RWPE2 (cell line): ENCODE measurements at regions not wholly inside any gene's neighbourhood (a gene's known extent, or its start where the extent isn't known, plus 50 kb on each side); places are given as distances from the start of the nearest gene placed in this dataset.

Experiments used
- ATAC-seq: fragments of 200-7000 bp; cut with Tn5 transposase; 3 replicates; pipeline ENCODE4 v1.9.1; 2021; ENCODE audit warnings: low read depth
- DNase-seq: peaks from one replicate; pipeline ENCODE4 v3.0.0-alpha.2; 2020; ENCODE audit warnings: low spot score
- H3K27ac ChIP-seq: fragments of 450-650 bp; 2 replicates; pipeline ENCODE4 v1.5.1; 2017; ENCODE audit warnings: mild to moderate bottlenecking; ENCODE audit not compliant: poor library complexity, severe bottlenecking
- H3K27me3 ChIP-seq: fragments of 250-450 bp; sonication (Bioruptor Pico); 2 replicates; pipeline ENCODE4 v1.5.1; 2021; ENCODE audit warnings: mild to moderate bottlenecking, moderate library complexity; ENCODE audit not compliant: insufficient read depth, poor library complexity, severe bottlenecking
- H3K36me3 ChIP-seq: fragments of 250-450 bp; sonication (Bioruptor Pico); 2 replicates; pipeline ENCODE4 v1.5.1; 2020; ENCODE audit warnings: low read depth, mild to moderate bottlenecking, moderate library complexity
- H3K4me1 ChIP-seq: fragments of 250-450 bp; sonication (Bioruptor Pico); 2 replicates; pipeline ENCODE4 v1.5.1; 2021; ENCODE audit warnings: mild to moderate bottlenecking, moderate library complexity; ENCODE audit not compliant: insufficient read depth, poor library complexity, severe bottlenecking
- H3K4me3 ChIP-seq: fragments of 250-450 bp; sonication (Bioruptor Pico); 2 replicates; pipeline ENCODE4 v1.5.1; 2021; ENCODE audit warnings: mild to moderate bottlenecking, moderate library complexity; ENCODE audit not compliant: severe bottlenecking
- H3K9me3 ChIP-seq: fragments of 250-450 bp; sonication (Bioruptor Pico); 2 replicates; pipeline ENCODE4 v1.5.1; 2021; ENCODE audit warnings: mild to moderate bottlenecking, moderate library complexity; ENCODE audit not compliant: severe bottlenecking
- TF ChIP-seq, protein P1 (sequence below): fragments of 450-650 bp; IDR thresholded peaks from one replicate; pipeline ENCODE4 v1.5.1; 2017; ENCODE audit warnings: mild to moderate bottlenecking, moderate library complexity; ENCODE audit not compliant: poor library complexity, severe bottlenecking

DNA sequence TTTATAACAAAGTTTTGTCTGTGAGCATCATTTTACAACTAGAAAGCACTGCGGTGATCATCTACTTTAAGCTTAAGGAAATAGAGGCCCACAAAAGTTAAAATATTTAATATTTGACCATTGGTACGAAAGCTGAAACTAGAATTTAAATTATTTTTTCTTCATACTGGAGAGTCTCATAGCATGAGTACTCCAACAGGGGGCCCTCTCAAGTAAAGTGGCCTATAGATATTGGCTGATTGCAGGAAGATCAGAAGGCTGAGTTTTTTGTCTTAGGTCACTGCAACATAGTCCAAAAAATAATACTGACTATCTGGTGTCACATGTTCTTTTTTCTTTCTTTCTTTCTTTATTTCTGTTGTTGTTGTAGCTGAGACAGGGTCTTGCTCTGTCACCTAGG is 75.3 kb upstream of the ZDHHC17 start:
- H3K36me3 ChIP-seq: no peaks in the 10 kb centered on the region
- no peak for DNase-seq
- ATAC-seq: no peak
- H3K27me3 ChIP-seq: no peaks in the 10 kb centered on the region
- H3K4me3 ChIP-seq: no peak overlapping the region
- TF ChIP-seq, protein P1, sequence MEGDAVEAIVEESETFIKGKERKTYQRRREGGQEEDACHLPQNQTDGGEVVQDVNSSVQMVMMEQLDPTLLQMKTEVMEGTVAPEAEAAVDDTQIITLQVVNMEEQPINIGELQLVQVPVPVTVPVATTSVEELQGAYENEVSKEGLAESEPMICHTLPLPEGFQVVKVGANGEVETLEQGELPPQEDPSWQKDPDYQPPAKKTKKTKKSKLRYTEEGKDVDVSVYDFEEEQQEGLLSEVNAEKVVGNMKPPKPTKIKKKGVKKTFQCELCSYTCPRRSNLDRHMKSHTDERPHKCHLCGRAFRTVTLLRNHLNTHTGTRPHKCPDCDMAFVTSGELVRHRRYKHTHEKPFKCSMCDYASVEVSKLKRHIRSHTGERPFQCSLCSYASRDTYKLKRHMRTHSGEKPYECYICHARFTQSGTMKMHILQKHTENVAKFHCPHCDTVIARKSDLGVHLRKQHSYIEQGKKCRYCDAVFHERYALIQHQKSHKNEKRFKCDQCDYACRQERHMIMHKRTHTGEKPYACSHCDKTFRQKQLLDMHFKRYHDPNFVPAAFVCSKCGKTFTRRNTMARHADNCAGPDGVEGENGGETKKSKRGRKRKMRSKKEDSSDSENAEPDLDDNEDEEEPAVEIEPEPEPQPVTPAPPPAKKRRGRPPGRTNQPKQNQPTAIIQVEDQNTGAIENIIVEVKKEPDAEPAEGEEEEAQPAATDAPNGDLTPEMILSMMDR: no peak
- H3K4me1 ChIP-seq: peaks cover 3% of the 10 kb centered on the region
- no peak overlapping the region for H3K27ac ChIP-seq
- H3K9me3 ChIP-seq: no peaks in the 10 kb centered on the region

DNA sequence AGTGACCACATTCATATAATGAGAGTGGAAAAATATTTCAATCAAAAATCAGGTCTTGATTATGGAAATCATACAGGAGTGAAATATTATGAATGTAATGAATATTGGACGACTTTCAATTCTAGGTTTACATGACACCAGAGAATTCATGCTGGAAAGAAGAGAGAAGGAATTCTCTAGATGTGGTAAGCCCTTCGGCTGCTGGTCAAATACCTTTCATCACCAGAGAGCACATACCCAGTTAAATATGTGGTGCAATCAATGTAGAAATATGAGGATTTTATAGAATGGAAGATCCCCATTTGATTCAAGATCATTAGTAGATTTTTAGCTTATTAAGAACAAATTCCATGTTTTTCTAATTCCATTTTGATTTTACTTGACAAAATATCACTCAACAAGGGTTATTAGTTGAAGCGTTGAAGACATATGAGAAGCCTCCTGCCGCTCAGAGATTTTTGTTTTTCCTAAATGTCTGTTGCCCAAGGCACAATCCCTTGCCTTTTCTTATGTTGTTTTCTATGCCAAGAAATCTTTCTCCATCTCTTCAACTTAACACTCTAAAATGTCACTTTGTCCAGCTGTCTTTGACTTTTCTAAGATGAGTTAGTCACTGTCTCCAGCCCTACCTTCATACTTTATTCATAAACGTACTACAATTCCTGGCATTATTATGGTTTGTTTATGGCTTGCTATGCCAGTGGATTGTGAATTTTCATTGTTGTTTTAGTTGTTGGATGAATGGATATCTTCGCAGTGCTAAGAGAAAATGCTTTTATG is 72.8 kb upstream of the ZDHHC17 start:
- no peak for DNase-seq
- Histone ChIP-seq H3K27ac (no peak overlapping the region), H3K27me3 (no peaks in the 10 kb centered on the region), H3K4me3 (no peak overlapping the region), H3K9me3 (no peaks in the 10 kb centered on the region), H3K4me1 (peaks cover 3% of the 10 kb centered on the region), H3K36me3 (no peaks in the 10 kb centered on the region)
- ATAC-seq: no peak
- TF ChIP-seq, protein P1: no peak

DNA sequence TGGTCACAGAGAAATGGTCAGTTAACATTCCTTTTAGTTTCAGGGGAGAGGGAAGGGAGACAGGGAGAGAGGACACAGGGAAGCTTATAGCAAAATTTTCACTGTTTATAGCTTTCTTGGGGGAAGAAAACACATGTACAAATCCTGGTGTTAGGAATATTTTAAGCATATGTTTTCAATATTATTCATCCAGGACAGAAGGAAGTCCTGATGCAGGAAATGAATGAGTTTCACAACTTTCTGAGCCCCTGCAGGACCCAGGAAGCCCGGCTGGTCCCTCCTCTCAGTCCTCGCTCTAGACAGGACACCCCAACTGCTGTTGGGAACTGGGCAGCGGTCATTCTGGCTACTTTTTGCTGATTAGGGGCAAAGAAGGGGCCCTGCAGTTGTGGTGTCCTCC is 71.1 kb upstream of the ZDHHC17 start:
- peaks cover 3% of the 10 kb centered on the region for H3K4me1 ChIP-seq
- H3K4me3 ChIP-seq: no peak overlapping the region
- no peak for ATAC-seq

DNA sequence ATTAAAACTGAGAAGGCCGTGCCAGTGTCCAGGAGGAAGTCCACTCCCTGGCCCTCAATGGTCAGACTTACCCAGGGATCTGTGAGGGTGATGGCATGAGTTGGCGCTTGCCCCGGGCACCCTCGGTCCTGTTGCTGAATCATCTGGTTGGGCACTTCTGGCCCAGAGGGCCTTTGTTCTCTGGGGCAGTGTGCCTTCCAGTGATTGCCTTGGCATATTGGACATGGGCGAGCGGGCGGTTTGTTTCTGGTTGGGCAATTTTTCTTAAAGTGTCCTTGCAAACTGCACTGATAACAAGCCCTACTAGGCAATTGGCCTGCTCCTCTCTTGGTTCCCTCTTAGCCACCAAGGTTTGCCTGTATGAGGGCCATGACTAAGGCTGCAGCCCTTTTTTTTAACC is 69.5 kb upstream of the ZDHHC17 start:
- ATAC-seq (no peak), DNase-seq (no peak)
- no peaks in the 10 kb centered on the region for H3K27me3 ChIP-seq
- H3K4me1 ChIP-seq: no peaks in the 10 kb centered on the region
- H3K27ac ChIP-seq: no peak overlapping the region
- H3K36me3 ChIP-seq: no peaks in the 10 kb centered on the region
- no peak overlapping the region for H3K4me3 ChIP-seq
- TF ChIP-seq, protein P1: no peak
- H3K9me3 ChIP-seq: no peaks in the 10 kb centered on the region

More for the DNA sequence above, 71.1 kb upstream of the ZDHHC17 start:
- TF ChIP-seq, protein P1: no peak
- Histone ChIP-seq H3K27ac (no peak overlapping the region), H3K9me3 (no peaks in the 10 kb centered on the region), H3K27me3 (no peaks in the 10 kb centered on the region), H3K36me3 (no peaks in the 10 kb centered on the region)
- DNase-seq: no peak

DNA sequence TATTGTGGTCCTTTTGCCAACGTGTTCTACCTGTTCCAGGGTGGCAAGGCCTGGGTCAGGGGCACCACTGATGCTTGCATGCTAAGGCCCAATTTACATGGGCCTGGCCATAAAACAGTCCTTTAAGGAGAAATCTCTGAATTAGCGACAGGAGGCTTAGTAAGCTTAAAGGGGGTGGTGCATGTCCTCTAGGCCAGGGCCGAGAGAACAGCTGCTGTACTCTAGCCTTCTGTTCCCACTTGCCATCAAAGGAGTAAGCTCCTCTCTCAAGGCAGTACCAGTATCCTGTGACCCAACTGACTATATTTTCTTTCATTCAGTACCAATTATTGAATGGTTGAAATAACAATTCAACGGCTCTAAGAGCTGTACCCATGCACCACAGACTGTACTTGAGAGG is 67.7 kb upstream of the ZDHHC17 start:
- H3K36me3 ChIP-seq: no peaks in the 10 kb centered on the region
- H3K4me3 ChIP-seq: no peak overlapping the region
- H3K9me3 ChIP-seq: no peaks in the 10 kb centered on the region
- TF ChIP-seq, protein P1: no peak
- no peaks in the 10 kb centered on the region for H3K27me3 ChIP-seq
- no peak for DNase-seq
- no peak for ATAC-seq
- H3K27ac ChIP-seq: no peak overlapping the region
- no peaks in the 10 kb centered on the region for H3K4me1 ChIP-seq
